ENCODE measurements at regions not wholly inside any gene's neighbourhood (a gene's known extent, or its start where the extent isn't known, plus 50 kb on each side); places are given as distances from the start of the nearest gene placed in this dataset.

GRCh38 chr6:140398076-140398475 is 1023.6 kb upstream of the CITED2 start (continued):
- TF ChIP-seq ZBTB9 (CRISPR knock-in tag; IDR thresholded peaks at IDR 0.05) (no peak), ATF6 (CRISPR knock-in tag; IDR thresholded peaks at IDR 0.05) (no peak), E2F5 (CRISPR knock-in tag; IDR thresholded peaks at IDR 0.05) (no peak), ERF (CRISPR knock-in tag; IDR thresholded peaks at IDR 0.05) (no peak), NONO (IDR thresholded peaks at IDR 0.05; ENCODE audit: low read depth in 2 of 2, low read length in 1 of 2) (no peak)

- WGBS (ENCODE audit: insufficient coverage, low coverage, missing lambda C conversion rate) = 35% methylated on average over 1 of the region's 1 CpG
- no peak for DNase-seq (ENCODE audit: extremely low read depth in 1 of 4, low spot score in 3 of 4)
Measured at GRCh38 chr6:140397106-140397505, 1022.7 kb upstream of the CITED2 start.

More at GRCh38 chr6:140397106-140397505, 1022.7 kb upstream of the CITED2 start:
- H3K27ac ChIP-seq (ENCODE audit: extremely low read depth, low read depth, low read length) = no peak overlapping the region
- no peak overlapping the region for H3K4me3 ChIP-seq
- ATAC-seq (no peak), FAIRE-seq (no peak)
- H4K20me1 ChIP-seq (replicated peaks; ENCODE audit: control insufficient read depth, insufficient read depth, low read length) = no peaks in the 10 kb centered on the region
- no peaks in the 10 kb centered on the region for H3K4me1 ChIP-seq (replicated peaks in 1 of 2; ENCODE audit: control insufficient read depth in 2 of 2, insufficient read depth in 2 of 2, low read length in 2 of 2)
- no peak overlapping the region for H3K9ac ChIP-seq (ENCODE audit: insufficient read depth in 1 of 2, low read depth in 2 of 2, low read length in 2 of 2)
- H3K27me3 ChIP-seq (ENCODE audit: control insufficient read depth in 2 of 2, insufficient read depth in 2 of 2, low read length in 2 of 2) = no peaks in the 10 kb centered on the region
- H3K9me1 ChIP-seq (ENCODE audit: control insufficient read depth, insufficient read depth, low read length) = no peaks in the 10 kb centered on the region
- in situ Hi-C loops (cut with MboI) (no loop called here), intact Hi-C loops (cut with micrococcal nuclease) (no loop called here)
- no peak overlapping the region for H3K4me2 ChIP-seq (ENCODE audit: insufficient read depth, low read length)
- CTCF ChIA-PET (ENCODE audit: low intra/inter-chr PET ratio) = no interaction called here
- no TSS peak for BruUV-seq (replicated peaks)
- POLR2A ChIA-PET = no interaction called here
- H2AFZ ChIP-seq (ENCODE audit: low read depth, low read length) = no peak overlapping the region
- no peaks in the 10 kb centered on the region for H3K9me3 ChIP-seq (replicated peaks; ENCODE audit: control insufficient read depth, insufficient read depth, low read depth, low read length)
- no peak for TF ChIP-seq SAP30 (IDR thresholded peaks at IDR 0.05; ENCODE audit: borderline replicate concordance, insufficient read depth, low read depth, low read length, poor library complexity, severe bottlenecking)
- no peak for TF ChIP-seq MAZ (CRISPR knock-in tag; conservative IDR thresholded peaks at IDR 0.05 in 1 of 2, IDR thresholded peaks at IDR 0.05 in 1 of 2)
- TF ChIP-seq XRCC5 (IDR thresholded peaks at IDR 0.05; ENCODE audit: low read depth, low read length) = no peak
- no peak for TF ChIP-seq ZKSCAN1 (IDR thresholded peaks at IDR 0.05; ENCODE audit: low read depth, low read length)
- no peak for TF ChIP-seq PHTF2 (CRISPR knock-in tag; IDR thresholded peaks at IDR 0.05)
- TF ChIP-seq ZFX (CRISPR knock-in tag; IDR thresholded peaks at IDR 0.05) = no peak
- TF ChIP-seq NCOR1 (IDR thresholded peaks at IDR 0.05) = no peak
- TF ChIP-seq DACH1 (IDR thresholded peaks at IDR 0.05; ENCODE audit: partially characterized antibody) = no peak
- TF ChIP-seq SMARCE1 (IDR thresholded peaks at IDR 0.05) = no peak
- no peak for TF ChIP-seq ZBTB2 (IDR thresholded peaks at IDR 0.05)
- no peak for TF ChIP-seq TRIM28 (IDR thresholded peaks at IDR 0.05)
- no peak for TF ChIP-seq TAF1 (IDR thresholded peaks at IDR 0.05; ENCODE audit: control insufficient read depth, extremely low read depth, insufficient read depth, low read length, severe bottlenecking)
- H3K79me2 ChIP-seq (ENCODE audit: control insufficient read depth, insufficient read depth, low read length) = no peaks in the 10 kb centered on the region
- H3K36me3 ChIP-seq (ENCODE audit: control insufficient read depth, insufficient read depth, low read length) = no peaks in the 10 kb centered on the region

Data from K562 (cell line).